WTC11 (cell line): ENCODE measurements at regions not wholly inside any gene's neighbourhood (a gene's known extent, or its start where the extent isn't known, plus 50 kb on each side); places are given as distances from the start of the nearest gene placed in this dataset.

Experiments used
- ATAC-seq: fragments of 200-7000 bp; cut with Tn5 transposase; 2 replicates; pipeline ENCODE4 v1.10.0; 2021; ENCODE audit warnings: mild to moderate bottlenecking, moderate library complexity
- CTCF ChIA-PET: fragments of 300-600 bp; sonication (Branson Sonifier 250); formaldehyde crosslinking; loops from one replicate; lab custom pipeline; 2021; ENCODE audit warnings: antibody characterized with exemption; lab: Charles Lee
- POLR2A ChIA-PET: fragments of 350-600 bp; sonication (Branson Sonifier 250); formaldehyde crosslinking; loops from one replicate; lab custom pipeline; 2021; ENCODE audit warnings: antibody characterized with exemption; lab: Charles Lee
- DNase-seq: peaks from one replicate; pipeline ENCODE4 v3.0.0; 2021; ENCODE audit warnings: low spot score
- H3K27ac Mint-ChIP-seq: 2 replicates; pipeline ENCODE4 v1.8.0; 2021; ENCODE audit warnings: mixed read lengths
- H3K27me3 Mint-ChIP-seq: 2 replicates; pipeline ENCODE4 v1.8.0; 2021; ENCODE audit warnings: low read depth, mild to moderate bottlenecking, moderate library complexity, mixed read lengths
- H3K36me3 Mint-ChIP-seq: 2 replicates; pipeline ENCODE4 v1.8.0; 2021; ENCODE audit warnings: mixed read lengths
- H3K4me1 Mint-ChIP-seq: 2 replicates; pipeline ENCODE4 v1.8.0; 2022; ENCODE audit warnings: mixed read lengths
- H3K4me3 Mint-ChIP-seq: 2 replicates; pipeline ENCODE4 v1.8.0; 2021; ENCODE audit warnings: mild to moderate bottlenecking, moderate library complexity, mixed read lengths
- H3K9me3 Mint-ChIP-seq: 2 replicates; pipeline ENCODE4 v1.8.0; 2021; ENCODE audit warnings: mixed read lengths
- ARID4B ChIP-seq: sonication (generic); formaldehyde crosslinking; IDR thresholded peaks from 2 replicates; pipeline ENCODE4 v1.8.0; 2023; ENCODE audit warnings: missing genetic modification reagents, mild to moderate bottlenecking, borderline replicate concordance
- ATF1 ChIP-seq: sonication (generic); formaldehyde crosslinking; IDR thresholded peaks from 2 replicates; pipeline ENCODE4 v1.8.1; 2023; ENCODE audit warnings: mild to moderate bottlenecking, moderate library complexity, missing genetic modification reagents
- ATF2 ChIP-seq: sonication (generic); formaldehyde crosslinking; IDR thresholded peaks from 2 replicates; pipeline ENCODE4 v1.8.1; 2022; ENCODE audit warnings: low read depth, missing genetic modification reagents, borderline replicate concordance
- GABPB1 ChIP-seq: sonication (generic); formaldehyde crosslinking; IDR thresholded peaks from 2 replicates; pipeline ENCODE4 v1.8.1; 2023; ENCODE audit warnings: mild to moderate bottlenecking, missing genetic modification reagents
- NR3C1 ChIP-seq: sonication (generic); formaldehyde crosslinking; conservative IDR thresholded peaks from 2 replicates; pipeline ENCODE4 v1.8.1; 2023; ENCODE audit warnings: low read depth, mild to moderate bottlenecking, missing genetic modification reagents
- RELA ChIP-seq: sonication (generic); formaldehyde crosslinking; IDR thresholded peaks from 2 replicates; pipeline ENCODE4 v1.8.1; 2022; ENCODE audit warnings: missing genetic modification reagents, mild to moderate bottlenecking, borderline replicate concordance
- SMAD4 ChIP-seq: sonication (generic); formaldehyde crosslinking; IDR thresholded peaks from 2 replicates; pipeline ENCODE4 v1.8.0; 2022; ENCODE audit warnings: mild to moderate bottlenecking, missing genetic modification reagents
- SP1 ChIP-seq: sonication (generic); formaldehyde crosslinking; conservative IDR thresholded peaks from 2 replicates; pipeline ENCODE4 v1.8.1; 2022; ENCODE audit warnings: missing genetic modification reagents
- ZNF317 ChIP-seq: sonication (generic); formaldehyde crosslinking; IDR thresholded peaks from 2 replicates; pipeline ENCODE4 v1.8.1; 2023; ENCODE audit warnings: low read depth, mild to moderate bottlenecking, moderate library complexity, missing genetic modification reagents, borderline replicate concordance
- ZNF423 ChIP-seq: fragments of 250-450 bp; sonication (Bioruptor Pico); IDR thresholded peaks from 2 replicates; pipeline ENCODE4 v2.1.2; 2022; ENCODE audit warnings: mild to moderate bottlenecking, moderate library complexity
- TF ChIP-seq, protein P1 (sequence below): sonication (generic); formaldehyde crosslinking; IDR thresholded peaks from 2 replicates; pipeline ENCODE4 v1.8.0; 2022; ENCODE audit warnings: mild to moderate bottlenecking, missing genetic modification reagents

DNA sequence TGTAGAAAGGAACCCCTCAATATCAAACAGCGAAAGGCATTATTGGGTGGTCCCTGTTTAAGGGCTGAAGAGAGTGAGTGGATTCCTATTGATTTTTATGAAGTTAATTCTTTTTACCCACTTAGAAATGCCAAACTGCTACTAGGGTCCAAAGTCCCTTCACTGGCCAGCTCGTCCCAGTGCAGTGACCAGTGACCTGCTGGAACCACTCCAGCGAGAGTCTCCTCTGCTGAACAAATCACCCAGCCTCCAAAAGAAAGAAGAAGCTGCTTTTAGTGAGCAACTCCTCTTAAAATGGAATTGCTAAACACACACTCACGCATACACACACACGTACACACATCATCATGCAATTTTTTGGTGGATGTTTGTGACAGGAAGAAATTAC, 198.2 kb upstream of the PLEKHG7 start (continued):
- TF ChIP-seq, protein P1, sequence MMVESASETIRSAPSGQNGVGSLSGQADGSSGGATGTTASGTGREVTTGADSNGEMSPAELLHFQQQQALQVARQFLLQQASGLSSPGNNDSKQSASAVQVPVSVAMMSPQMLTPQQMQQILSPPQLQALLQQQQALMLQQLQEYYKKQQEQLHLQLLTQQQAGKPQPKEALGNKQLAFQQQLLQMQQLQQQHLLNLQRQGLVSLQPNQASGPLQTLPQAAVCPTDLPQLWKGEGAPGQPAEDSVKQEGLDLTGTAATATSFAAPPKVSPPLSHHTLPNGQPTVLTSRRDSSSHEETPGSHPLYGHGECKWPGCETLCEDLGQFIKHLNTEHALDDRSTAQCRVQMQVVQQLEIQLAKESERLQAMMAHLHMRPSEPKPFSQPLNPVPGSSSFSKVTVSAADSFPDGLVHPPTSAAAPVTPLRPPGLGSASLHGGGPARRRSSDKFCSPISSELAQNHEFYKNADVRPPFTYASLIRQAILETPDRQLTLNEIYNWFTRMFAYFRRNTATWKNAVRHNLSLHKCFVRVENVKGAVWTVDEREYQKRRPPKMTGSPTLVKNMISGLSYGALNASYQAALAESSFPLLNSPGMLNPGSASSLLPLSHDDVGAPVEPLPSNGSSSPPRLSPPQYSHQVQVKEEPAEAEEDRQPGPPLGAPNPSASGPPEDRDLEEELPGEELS = no peak
- no peak for TF ChIP-seq ARID4B (CRISPR knock-in tag)
- TF ChIP-seq SP1 (CRISPR knock-in tag) = no peak
- no peak for TF ChIP-seq ZNF317 (CRISPR knock-in tag)
- no peak for TF ChIP-seq SMAD4 (CRISPR knock-in tag)
- TF ChIP-seq RELA (CRISPR knock-in tag) = no peak

DNA sequence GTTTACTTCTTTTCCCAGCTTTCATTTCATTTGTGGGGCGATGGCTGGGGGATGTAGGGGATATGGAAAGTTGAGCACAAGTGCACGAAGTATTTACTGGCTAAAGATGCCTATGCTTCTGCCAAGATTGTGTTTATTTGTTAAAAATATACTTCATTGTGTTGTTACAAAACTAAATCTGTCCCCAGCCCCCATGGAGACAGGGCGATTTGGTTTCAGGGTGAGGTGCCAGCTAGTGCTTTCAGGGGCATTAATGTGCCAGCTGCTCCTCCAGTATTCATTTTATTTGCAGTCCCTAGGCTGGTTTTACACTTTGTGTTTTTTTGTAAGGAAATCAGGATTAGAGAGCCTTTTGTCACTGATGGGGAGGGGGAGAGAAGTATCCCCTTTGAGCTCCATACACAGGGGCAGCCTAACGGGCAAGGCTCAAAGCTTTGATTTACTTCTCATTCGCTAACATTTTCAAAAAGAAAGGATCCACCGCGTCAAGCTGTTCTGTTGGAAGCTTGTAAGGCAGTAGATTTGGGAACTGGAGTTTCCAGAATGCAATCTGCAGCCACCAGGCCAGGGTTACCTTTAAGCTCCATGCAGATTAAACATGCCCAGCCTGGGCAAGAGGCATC, 198.7 kb upstream of the PLEKHG7 start:
- CTCF ChIA-PET = interaction anchor here (1.3 kb wide), 1 partner anchor 65 kb away, joined by 3 read pairs; no protein-coding TSS in a partner anchor
- Mint-ChIP-seq H3K4me3 (no peak overlapping the region), H3K36me3 (no peaks in the 10 kb centered on the region), H3K9me3 (peaks cover 2% of the 10 kb centered on the region; the same call in 1 of the 2 replicates), H3K27me3 (no peaks in the 10 kb centered on the region), H3K4me1 (peaks cover 31% of the 10 kb centered on the region), H3K27ac (no peak overlapping the region)
- ATAC-seq (no peak), DNase-seq (no peak)
- POLR2A ChIA-PET = no interaction called here
- TF ChIP-seq ZNF423 = no peak
- no peak for TF ChIP-seq ATF2 (CRISPR knock-in tag)
- no peak for TF ChIP-seq ATF1
- no peak for TF ChIP-seq GABPB1 (CRISPR knock-in tag)
- TF ChIP-seq, all 79 proteins: peak for 0

DNA sequence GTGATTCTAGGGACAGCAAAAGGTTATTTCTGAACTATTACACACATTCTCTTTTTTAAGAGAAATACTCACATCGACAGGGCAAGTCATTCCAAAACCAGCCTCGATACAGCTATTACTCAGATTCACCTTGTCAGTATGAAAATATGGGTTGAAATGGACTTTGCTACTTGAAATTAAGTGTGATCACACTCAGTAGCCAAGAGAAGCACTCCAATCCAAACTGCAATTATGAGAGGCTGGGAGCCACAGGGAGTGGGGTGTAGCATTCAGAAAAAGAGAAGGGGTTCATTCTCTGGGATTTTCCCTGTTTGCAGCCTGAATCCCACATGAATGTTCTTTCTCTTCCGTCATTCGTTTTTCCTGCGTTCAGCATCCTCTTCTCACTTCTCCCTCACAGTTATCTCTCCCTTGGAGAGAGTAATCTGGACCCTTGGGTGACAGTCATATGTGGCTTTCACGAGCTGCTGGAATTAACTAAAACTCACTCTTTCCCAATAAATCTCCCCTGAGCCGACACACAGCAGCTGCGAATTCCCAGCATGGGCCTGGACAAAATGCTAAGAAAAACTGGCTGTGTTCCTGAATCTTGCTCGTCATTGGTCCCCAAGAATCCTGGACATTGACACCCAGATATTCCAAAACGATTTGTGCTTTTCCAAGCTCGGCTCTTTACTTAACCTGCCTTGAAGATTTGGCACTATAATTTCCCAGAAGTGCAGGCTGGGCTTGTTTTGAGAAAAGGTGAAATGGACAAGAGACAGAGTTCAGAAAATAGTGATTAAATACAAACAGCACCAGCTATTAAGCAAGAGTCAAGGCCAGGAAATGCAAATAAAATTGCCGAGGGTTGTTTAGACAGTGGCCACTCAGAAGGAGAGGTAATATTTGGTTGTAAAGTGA, 199.5 kb upstream of the PLEKHG7 start:
- ChIA-PET CTCF (interaction anchor here (1.3 kb wide), 1 partner anchor 66 kb away, joined by 3 read pairs; no protein-coding TSS in a partner anchor), POLR2A (interaction anchor here (0.6 kb wide), 1 partner anchor 940 kb away, joined by 3 read pairs; no protein-coding TSS in a partner anchor)
- no peak for ATAC-seq
- H3K4me1 Mint-ChIP-seq = peaks cover 31% of the 10 kb centered on the region
- no peaks in the 10 kb centered on the region for H3K27me3 Mint-ChIP-seq
- no peak for DNase-seq
- H3K27ac Mint-ChIP-seq = no peak overlapping the region
- TF ChIP-seq NR3C1 (CRISPR knock-in tag) (no peak), GABPB1 (CRISPR knock-in tag) (0 out of 2 replicates have a peak, but pooled peaks have one; percentile 13)
- no peaks in the 10 kb centered on the region for H3K9me3 Mint-ChIP-seq
- H3K4me3 Mint-ChIP-seq = no peak overlapping the region
- H3K36me3 Mint-ChIP-seq = no peaks in the 10 kb centered on the region
